ENCODE measurements at regions not wholly inside any gene's neighbourhood (a gene's known extent, or its start where the extent isn't known, plus 50 kb on each side); places are given as distances from the start of the nearest gene placed in this dataset.

- no peak for DNase-seq (ENCODE audit: low read depth)
These were observed 362.4 kb downstream of the ADRA2A start for GRCh38 chr10:111439034-111439842.

GRCh38 chr10:111440501-111440900, 363.7 kb downstream of the ADRA2A start:
- no peak for DNase-seq (ENCODE audit: low read depth)

- DNase-seq (ENCODE audit: low read depth), result no peak
These were observed 368.8 kb downstream of the ADRA2A start for GRCh38 chr10:111445667-111446066.

GRCh38 chr10:111446966-111447365, 370.1 kb downstream of the ADRA2A start:
- no peak for DNase-seq (ENCODE audit: low read depth)

- no peak for DNase-seq (ENCODE audit: low read depth)
These were observed 375.3 kb downstream of the ADRA2A start for GRCh38 chr10:111452153-111452552.

GRCh38 chr10:111455776-111456426, 379.1 kb downstream of the ADRA2A start:
- no peak for DNase-seq (ENCODE audit: low read depth)

GRCh38 chr10:111458256-111458655, 381.4 kb downstream of the ADRA2A start:
- DNase-seq (ENCODE audit: low read depth), result no peak

- no peak for DNase-seq (ENCODE audit: low read depth)
These were observed 383.1 kb downstream of the ADRA2A start for GRCh38 chr10:111459967-111460366.

GRCh38 chr10:111472445-111472844, 395.6 kb downstream of the ADRA2A start:
- DNase-seq (ENCODE audit: low read depth), result no peak

GRCh38 chr10:111473361-111473760, 396.5 kb downstream of the ADRA2A start:
- no peak for DNase-seq (ENCODE audit: low read depth)

GRCh38 chr10:111474786-111475185, 398.0 kb downstream of the ADRA2A start:
- no peak for DNase-seq (ENCODE audit: low read depth)

GRCh38 chr10:111475720-111476119, 398.9 kb downstream of the ADRA2A start:
- no peak for DNase-seq (ENCODE audit: low read depth)

GRCh38 chr10:111478651-111479050, 401.8 kb downstream of the ADRA2A start:
- no peak for DNase-seq (ENCODE audit: low read depth)

GRCh38 chr10:111479966-111480365, 403.1 kb downstream of the ADRA2A start:
- DNase-seq (ENCODE audit: low read depth), result no peak

GRCh38 chr10:111481261-111481826, 404.5 kb downstream of the ADRA2A start:
- peak; percentile 7 for DNase-seq (ENCODE audit: low read depth)

- no peak for DNase-seq (ENCODE audit: low read depth)
These were observed 405.0 kb downstream of the ADRA2A start for GRCh38 chr10:111481866-111482265.

GRCh38 chr10:111482621-111483216, 405.9 kb downstream of the ADRA2A start:
- DNase-seq (ENCODE audit: low read depth), result no peak

GRCh38 chr10:111485767-111486166, 408.9 kb downstream of the ADRA2A start:
- no peak for DNase-seq (ENCODE audit: low read depth)

GRCh38 chr10:111486346-111486745, 409.5 kb downstream of the ADRA2A start:
- DNase-seq (ENCODE audit: low read depth), result no peak

- DNase-seq (ENCODE audit: low read depth), result no peak
These were observed 411.8 kb downstream of the ADRA2A start for GRCh38 chr10:111488668-111489067.

GRCh38 chr10:111491154-111491553, 414.3 kb downstream of the ADRA2A start:
- DNase-seq (ENCODE audit: low read depth), result no peak

GRCh38 chr10:111493024-111493625, 416.3 kb downstream of the ADRA2A start:
- DNase-seq (ENCODE audit: low read depth), result no peak

Measured in LHCN-M2 (cell line).